K562 (cell line): ENCODE measurements at regions not wholly inside any gene's neighbourhood (a gene's known extent, or its start where the extent isn't known, plus 50 kb on each side); places are given as distances from the start of the nearest gene placed in this dataset.

Source experiments
- ATAC-seq: fragments of 200-7000 bp; cut with Tn5 transposase; 3 replicates; pipeline ENCODE4 v1.9.1; 2020; ENCODE audit warnings: moderate library complexity
- BruUV-seq: library from RNA; stranded (reverse); fragments of 400-500 nt; replicated peaks from 2 replicates; lab custom pipeline; 2021; lab: Mats Ljungman, UMichigan
- CTCF ChIA-PET: fragments of 300-600 bp; formaldehyde crosslinking; extraction: SDS; loops from one replicate; lab custom pipeline; 2021; ENCODE audit warnings: low intra/inter-chr PET ratio; lab: Yijun Ruan, JAX
- POLR2A ChIA-PET: fragments of 300-600, 350-650 bp; sonication (Branson Sonifier 250); formaldehyde crosslinking; extraction: SDS; loops from one replicate; lab custom pipeline; 2021; ENCODE audit warnings: antibody characterized with exemption, inconsistent platforms; lab: Yijun Ruan, JAX
- DNase-seq, 4 experiments: peaks; one replicate each; pipeline versions ENCODE4 v3.0.0 to v3.0.0-alpha.2; 2011 to 2018; ENCODE audit warnings: low spot score in 3 of 4, mixed read lengths in 3 of 4; ENCODE audit errors: extremely low read depth in 1 of 4
- FAIRE-seq: peaks from 2 replicates; lab custom pipeline; 2011; peaks lifted over from hg19 to GRCh38; lab: Jason Lieb, UNC
- H2AFZ ChIP-seq: 2 replicates; pipeline ENCODE4 v1.6.0; 2011; ENCODE audit warnings: low read depth, low read length, control low read depth, inconsistent platforms
- H3K27ac ChIP-seq: fragments of 200-600 bp; 3 replicates; pipeline ENCODE4 v1.8.0; 2011; ENCODE audit warnings: low read depth, mild to moderate bottlenecking, control low read depth, inconsistent platforms, low read length, moderate library complexity, mixed read lengths; ENCODE audit errors: extremely low read depth
- H3K27me3 ChIP-seq, 2 experiments: fragments of 300-600 bp in 1 of 2; 2 replicates in 1 of 2; 3 replicates in 1 of 2; pipeline versions ENCODE4 v1.6.0 to v1.8.0; 2011; ENCODE audit warnings: inconsistent platforms in 2 of 2, low read length in 2 of 2, mild to moderate bottlenecking in 1 of 2, mixed read lengths in 1 of 2, moderate library complexity in 1 of 2; ENCODE audit not compliant: control insufficient read depth in 2 of 2, insufficient read depth in 2 of 2
- H3K36me3 ChIP-seq: fragments of 300-600 bp; 3 replicates; pipeline ENCODE4 v1.8.0; 2011; ENCODE audit warnings: mild to moderate bottlenecking, low read length, inconsistent platforms; ENCODE audit not compliant: control insufficient read depth, insufficient read depth
- H3K4me1 ChIP-seq, 2 experiments: fragments of 200-600 bp in 1 of 2; replicated peaks in 1 of 2; 2 replicates in 1 of 2; 3 replicates in 1 of 2; pipeline versions ENCODE4 v1.5.1 to v1.8.0; 2011; ENCODE audit warnings: inconsistent platforms in 2 of 2, low read length in 2 of 2, mild to moderate bottlenecking in 1 of 2, mixed read lengths in 1 of 2, moderate library complexity in 1 of 2; ENCODE audit not compliant: control insufficient read depth in 2 of 2, insufficient read depth in 2 of 2
- H3K4me2 ChIP-seq: 2 replicates; pipeline ENCODE4 v1.6.1; 2011; ENCODE audit warnings: low read length, control low read depth, inconsistent platforms, mixed read lengths; ENCODE audit not compliant: insufficient read depth
- H3K4me3 ChIP-seq: fragments of 200-600 bp; sonication (generic), shearing (Covaris generic); 2 replicates; pipeline ENCODE4 v1.5.1; 2016; ENCODE audit warnings: control low read depth, inconsistent platforms
- H3K79me2 ChIP-seq: fragments of 200-600 bp; 3 replicates; pipeline ENCODE4 v1.8.0; 2011; ENCODE audit warnings: low read length, inconsistent platforms; ENCODE audit not compliant: control insufficient read depth, insufficient read depth
- H3K9ac ChIP-seq, 2 experiments: 2 replicates each; pipeline versions ENCODE4 v1.6.0 to v1.6.1; 2011; ENCODE audit warnings: low read depth in 2 of 2, low read length in 2 of 2, control low read depth in 1 of 2, inconsistent platforms in 1 of 2, mild to moderate bottlenecking in 1 of 2, mixed read lengths in 1 of 2; ENCODE audit not compliant: insufficient read depth in 1 of 2
- H3K9me1 ChIP-seq: one replicate; pipeline ENCODE4 v1.6.0; 2011; ENCODE audit warnings: inconsistent platforms, mild to moderate bottlenecking, low read length, moderate library complexity; ENCODE audit not compliant: control insufficient read depth, insufficient read depth
- H3K9me3 ChIP-seq: replicated peaks from 2 replicates; pipeline ENCODE4 v1.5.1; 2011; ENCODE audit warnings: low read depth, low read length, inconsistent platforms; ENCODE audit not compliant: control insufficient read depth, insufficient read depth
- H4K20me1 ChIP-seq: replicated peaks from 2 replicates; pipeline ENCODE4 v1.6.1; 2011; ENCODE audit warnings: low read length, inconsistent platforms, mixed read lengths; ENCODE audit not compliant: control insufficient read depth, insufficient read depth
- CBX3 ChIP-seq, 2 experiments: IDR thresholded peaks; 1 replicate in 1 of 2; 2 replicates in 1 of 2; pipeline ENCODE4 v1.6.1; 2012; ENCODE audit warnings: inconsistent platforms in 2 of 2, low read length in 2 of 2, borderline replicate concordance in 1 of 2, control low read depth in 1 of 2
- CEBPG ChIP-seq, 3 experiments: fragments of 200-800 bp in 1 of 3; sonication (Bioruptor generic) in 1 of 3; sonication (generic) in 1 of 3; formaldehyde crosslinking in 1 of 3; IDR thresholded peaks in 2 of 3; conservative IDR thresholded peaks in 1 of 3; 2 replicates each; pipeline versions ENCODE4 v1.6.1 to v1.8.0; 2016 to 2022; ENCODE audit warnings: missing compliant biosample characterization in 2 of 3, missing genetic modification characterization in 2 of 3, mild to moderate bottlenecking in 1 of 3, missing genetic modification reagents in 1 of 3
- FOSL1 ChIP-seq: fragments of 200-800 bp; sonication (Bioruptor generic); conservative IDR thresholded peaks from 2 replicates; pipeline ENCODE4 v1.6.1; 2016; ENCODE audit warnings: missing genetic modification characterization, missing compliant biosample characterization
- KAT2B ChIP-seq: IDR thresholded peaks from one replicate; pipeline ENCODE4 v1.6.1; 2012; ENCODE audit warnings: low read depth, mild to moderate bottlenecking, control low read depth, inconsistent platforms, low read length, moderate library complexity
- ZBTB11 ChIP-seq, 3 experiments: fragments of 200-800 bp in 1 of 3; fragments of 250-450 bp in 1 of 3; fragments of 450-650 bp in 1 of 3; sonication (Bioruptor Pico) in 1 of 3; sonication (Bioruptor generic) in 1 of 3; formaldehyde crosslinking in 1 of 3; IDR thresholded peaks; 2 replicates each; pipeline versions ENCODE4 v1.6.1 to v1.8.0; 2016 to 2022; ENCODE audit warnings: mild to moderate bottlenecking in 2 of 3, missing genetic modification characterization in 2 of 3, missing compliant biosample characterization in 1 of 3, moderate library complexity in 1 of 3
- ZBTB43 ChIP-seq: sonication (generic); formaldehyde crosslinking; IDR thresholded peaks from 2 replicates; pipeline ENCODE4 v1.8.0; 2023; ENCODE audit warnings: mild to moderate bottlenecking, missing genetic modification reagents
- ZNF212 ChIP-seq: fragments of 450-650 bp; formaldehyde crosslinking; IDR thresholded peaks from 2 replicates; pipeline ENCODE4 v1.4.0; 2020; ENCODE audit warnings: mild to moderate bottlenecking
- ZNF830 ChIP-seq: fragments of 250-450 bp; sonication (Bioruptor Pico); IDR thresholded peaks from 2 replicates; pipeline ENCODE4 v1.5.0; 2021; ENCODE audit warnings: mild to moderate bottlenecking
- WGBS: fragments of 100-300 bp; shearing (Covaris generic); methylation state at CpG from one replicate; pipeline ENCODE4 v1.1.6; 2016; ENCODE audit warnings: low coverage, mixed read lengths; ENCODE audit not compliant: insufficient coverage; ENCODE audit errors: missing lambda C conversion rate; 5-methylcytosine and 5-hydroxymethylcytosine counted together
- in situ Hi-C: fragments of 300-500 bp; cut with MboI; formaldehyde crosslinking; loops from 4 replicates; pipeline ENCODE4 v1.15.0; 2018; ENCODE audit warnings: inconsistent platforms, mixed read lengths
- intact Hi-C: fragments of 100-400 bp; cut with micrococcal nuclease; formaldehyde crosslinking; loops from 2 replicates; pipeline ENCODE4 v1.14.2; 2022
- TF ChIP-seq, protein P1 (sequence below): IDR thresholded peaks from 2 replicates; pipeline ENCODE4 v1.6.1; 2016; ENCODE audit warnings: missing genetic modification characterization, missing compliant biosample characterization
- TF ChIP-seq, protein P2 (sequence below): fragments of 250-450 bp; sonication (Bioruptor Pico); IDR thresholded peaks from 2 replicates; pipeline ENCODE4 v1.8.0; 2022; ENCODE audit warnings: inconsistent platforms, mild to moderate bottlenecking, moderate library complexity, borderline replicate concordance

DNA sequence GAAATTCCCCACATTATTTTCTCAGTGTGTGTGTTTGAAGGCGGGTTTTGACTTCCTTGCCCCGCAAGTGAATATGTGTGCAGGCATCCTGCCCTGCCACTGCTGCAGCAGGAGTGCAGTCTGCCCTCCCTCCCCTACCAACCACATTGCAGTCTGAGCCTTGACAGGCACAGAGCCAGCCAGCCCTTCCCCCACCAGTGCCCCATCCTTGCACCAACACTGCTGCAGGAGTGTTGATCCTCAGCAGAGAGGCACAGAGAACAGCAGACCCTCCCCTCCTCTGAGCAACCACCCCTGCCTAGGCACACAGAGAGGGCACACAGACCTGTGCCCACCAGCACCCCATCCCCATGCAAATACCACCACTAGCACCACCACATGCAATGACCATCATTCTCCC is 683.0 kb upstream of the PKDCC start:
- Histone ChIP-seq H3K4me1 (no peaks in the 10 kb centered on the region), H3K4me2 (no peak overlapping the region), H3K27me3 (no peaks in the 10 kb centered on the region), H3K79me2 (no peaks in the 10 kb centered on the region), H3K9me1 (no peaks in the 10 kb centered on the region), H3K27ac (no peak overlapping the region), H3K9ac (no peak overlapping the region), H3K9me3 (no peaks in the 10 kb centered on the region), H3K4me3 (no peak overlapping the region), H4K20me1 (no peaks in the 10 kb centered on the region), H2AFZ (no peak overlapping the region), H3K36me3 (no peaks in the 10 kb centered on the region)
- FAIRE-seq (no peak), ATAC-seq (no peak), DNase-seq (no peak)
- WGBS = 0% methylated on average over 2 of the region's 2 CpGs
- ChIA-PET CTCF (no interaction called here), POLR2A (no interaction called here)
- intact Hi-C loops = no loop called here
- BruUV-seq = no TSS peak
- in situ Hi-C loops = no loop called here
- TF ChIP-seq, protein P1, sequence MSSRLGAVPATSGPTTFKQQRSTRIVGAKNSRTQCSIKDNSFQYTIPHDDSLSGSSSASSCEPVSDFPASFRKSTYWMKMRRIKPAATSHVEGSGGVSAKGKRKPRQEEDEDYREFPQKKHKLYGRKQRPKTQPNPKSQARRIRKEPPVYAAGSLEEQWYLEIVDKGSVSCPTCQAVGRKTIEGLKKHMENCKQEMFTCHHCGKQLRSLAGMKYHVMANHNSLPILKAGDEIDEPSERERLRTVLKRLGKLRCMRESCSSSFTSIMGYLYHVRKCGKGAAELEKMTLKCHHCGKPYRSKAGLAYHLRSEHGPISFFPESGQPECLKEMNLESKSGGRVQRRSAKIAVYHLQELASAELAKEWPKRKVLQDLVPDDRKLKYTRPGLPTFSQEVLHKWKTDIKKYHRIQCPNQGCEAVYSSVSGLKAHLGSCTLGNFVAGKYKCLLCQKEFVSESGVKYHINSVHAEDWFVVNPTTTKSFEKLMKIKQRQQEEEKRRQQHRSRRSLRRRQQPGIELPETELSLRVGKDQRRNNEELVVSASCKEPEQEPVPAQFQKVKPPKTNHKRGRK (tag) = no peak
- TF ChIP-seq ZBTB43 (CRISPR knock-in tag) = no peak
- no peak for TF ChIP-seq FOSL1
- TF ChIP-seq ZBTB11 (CRISPR knock-in tag; IDR thresholded peaks at IDR 0.05) = no peak
- TF ChIP-seq ZNF212 (CRISPR knock-in tag) = no peak
- no peak for TF ChIP-seq KAT2B
- no peak for TF ChIP-seq CBX3 (IDR thresholded peaks at IDR 0.05; ENCODE audit: borderline replicate concordance in 1 of 2, low read length in 2 of 2)
- no peak for TF ChIP-seq CEBPG (CRISPR knock-in tag; IDR thresholded peaks at IDR 0.05)
- no peak for TF ChIP-seq CEBPG (tag; conservative IDR thresholded peaks at IDR 0.05 in 1 of 2, IDR thresholded peaks at IDR 0.05 in 1 of 2)
- TF ChIP-seq, protein P2, sequence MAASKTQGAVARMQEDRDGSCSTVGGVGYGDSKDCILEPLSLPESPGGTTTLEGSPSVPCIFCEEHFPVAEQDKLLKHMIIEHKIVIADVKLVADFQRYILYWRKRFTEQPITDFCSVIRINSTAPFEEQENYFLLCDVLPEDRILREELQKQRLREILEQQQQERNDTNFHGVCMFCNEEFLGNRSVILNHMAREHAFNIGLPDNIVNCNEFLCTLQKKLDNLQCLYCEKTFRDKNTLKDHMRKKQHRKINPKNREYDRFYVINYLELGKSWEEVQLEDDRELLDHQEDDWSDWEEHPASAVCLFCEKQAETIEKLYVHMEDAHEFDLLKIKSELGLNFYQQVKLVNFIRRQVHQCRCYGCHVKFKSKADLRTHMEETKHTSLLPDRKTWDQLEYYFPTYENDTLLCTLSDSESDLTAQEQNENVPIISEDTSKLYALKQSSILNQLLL (CRISPR knock-in tag) = no peak
- no peak for TF ChIP-seq ZNF830
- TF ChIP-seq, all 486 proteins: peak for 0
